Ovary (tissue), 7 donors: ENCODE measurements at regions not wholly inside any gene's neighbourhood (a gene's known extent, or its start where the extent isn't known, plus 50 kb on each side); places are given as distances from the start of the nearest gene placed in this dataset.

ENCODE experiments used
- DNase-seq, 5 donors: peaks; one replicate each; pipeline ENCODE4 v3.0.0-alpha.2; 2019 to 2020
- H3K27ac ChIP-seq, 2 donors: fragments of 200-600 bp; one replicate each; pipeline versions ENCODE4 v1.5.1 to v1.8.0; 2019 to 2022
- H3K27me3 ChIP-seq: fragments of 200-600 bp; one replicate; pipeline ENCODE4 v1.8.0; 2022
- H3K36me3 ChIP-seq: fragments of 200-600 bp; sonication (generic); one replicate; pipeline ENCODE4 v1.5.1; 2019
- H3K4me1 ChIP-seq: one replicate; pipeline ENCODE4 v1.8.1; 2013; ENCODE audit warnings: mild to moderate bottlenecking, moderate library complexity; ENCODE audit not compliant: insufficient read depth
- H3K4me3 ChIP-seq: fragments of 200-600 bp; sonication (generic); one replicate; pipeline ENCODE4 v1.5.1; 2017
- H3K9me3 ChIP-seq, 2 donors: fragments of 200-600 bp in 1 of 2; sonication (generic) in 1 of 2; one replicate each; pipeline versions ENCODE4 v1.5.1 to v1.8.1; 2013 to 2019; ENCODE audit warnings: mild to moderate bottlenecking in 1 of 2, moderate library complexity in 1 of 2
- CTCF ChIP-seq, 3 donors: fragments of 450-650 bp in 2 of 3; fragments of 200-600 bp in 1 of 3; IDR thresholded peaks; one replicate each; pipeline versions ENCODE4 v1.5.1 to v1.8.0; 2016 to 2022; ENCODE audit warnings: antibody characterized with exemption in 3 of 3, mild to moderate bottlenecking in 1 of 3
- EP300 ChIP-seq: sonication (generic); formaldehyde crosslinking; IDR thresholded peaks from one replicate; pipeline ENCODE4 v1.6.1; 2017; ENCODE audit warnings: antibody characterized with exemption
- POLR2A ChIP-seq: fragments of 450-650 bp; IDR thresholded peaks from one replicate; pipeline ENCODE4 v1.6.1; 2017; ENCODE audit warnings: antibody characterized with exemption, mild to moderate bottlenecking, moderate library complexity
- WGBS, 3 donors: extraction: QIAGEN DNeasy Blood & Tissue Kit in 1 of 3; methylation state at CpG; one replicate each; pipeline versions ENCODE4 v1.1.5 to v1.1.7; 2013 to 2017; 5-methylcytosine and 5-hydroxymethylcytosine counted together
- intact Hi-C, 4 donors: fragments of 100-400 bp; cut with DNase I; formaldehyde crosslinking; loops; one replicate each; pipeline versions ENCODE4 v1.11.0 to v1.15.1; 2022 to 2023
- donor health status: DM: no; HTN: no; CAD: no; lungs with moderate emphysema.
- donor health status: DM: no; HTN: no; CAD: no.
- donor health status: Bipolar disorder and iron deficiency.
- donor health status: DM: no; HTN: no; CAD: no.
- donor health status: DM: yes; HTN: yes; CAD: no.

DNA sequence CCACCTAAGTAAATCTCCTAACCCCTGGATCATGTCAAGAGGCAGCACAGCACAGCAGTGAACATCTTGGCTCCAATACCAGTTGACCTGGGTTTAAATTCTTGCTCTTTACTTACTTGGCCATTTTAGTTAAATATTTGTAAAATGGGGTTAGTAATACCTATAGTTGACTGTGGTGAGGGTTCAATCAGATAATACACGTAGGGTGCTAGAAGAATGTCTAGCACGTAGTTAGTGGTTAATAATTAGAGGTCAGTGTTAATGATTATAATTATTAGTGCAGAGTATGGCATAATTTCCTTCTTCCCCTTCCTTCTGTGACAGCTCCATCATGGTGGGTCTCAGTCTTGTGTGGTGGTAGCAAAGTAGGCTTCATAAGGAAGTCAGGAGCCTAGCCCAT, 520.8 kb downstream of the INSC start:
- intact Hi-C loops: no loop called here
- Histone ChIP-seq H3K27ac (no peak overlapping the region), H3K36me3 (no peaks in the 10 kb centered on the region), H3K27me3 (no peaks in the 10 kb centered on the region), H3K9me3 (no peaks in the 10 kb centered on the region), H3K4me3 (no peak overlapping the region), H3K4me1 (peaks cover under 1% of the 10 kb centered on the region)
- TF ChIP-seq POLR2A (no peak), EP300 (no peak), CTCF (IDR thresholded peaks at IDR 0.05) (no peak)
- DNase-seq: no peak
- WGBS, 3 donors: 82 to 93% (median 84%) methylated on average over 2 of the region's 2 CpGs

DNA sequence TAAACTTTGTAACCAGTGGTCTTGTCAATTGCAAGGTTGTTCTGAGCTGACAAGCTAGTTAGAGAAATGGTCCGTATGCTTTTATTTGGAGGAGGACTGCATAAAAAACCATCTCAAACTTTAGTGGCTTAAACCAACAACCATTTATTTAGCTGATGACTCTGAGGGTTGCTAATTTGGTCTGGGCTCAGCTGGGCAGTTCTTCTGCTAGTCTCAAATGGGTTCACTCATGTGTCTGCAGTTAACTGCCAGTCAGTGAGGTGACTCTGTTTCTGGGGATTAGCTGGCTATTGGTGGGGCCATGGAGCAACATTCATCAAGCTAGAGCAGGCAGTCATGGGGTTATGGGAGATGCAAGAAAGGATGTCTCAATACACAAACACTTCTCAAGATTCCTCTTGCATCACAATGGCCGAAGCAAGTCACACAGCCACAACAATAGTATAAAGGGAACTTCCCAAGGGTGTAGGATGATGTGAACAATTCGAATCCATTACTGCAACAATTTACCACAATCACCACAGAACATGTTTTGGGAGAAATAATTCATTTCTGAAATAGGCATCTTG, 521.9 kb downstream of the INSC start:
- intact Hi-C loops: no loop called here
- DNase-seq: no peak
- 77 to 86% (median 82%) methylated on average over 3 of the region's 3 CpGs for WGBS, 3 donors
- no peaks in the 10 kb centered on the region for H3K27me3 ChIP-seq
- no peaks in the 10 kb centered on the region for H3K9me3 ChIP-seq
- peaks cover 1% of the 10 kb centered on the region for H3K4me1 ChIP-seq
- no peak overlapping the region for H3K27ac ChIP-seq
- no peak overlapping the region for H3K4me3 ChIP-seq
- TF ChIP-seq EP300: no peak
- no peak for TF ChIP-seq CTCF (IDR thresholded peaks at IDR 0.05)
- TF ChIP-seq POLR2A: no peak
- H3K36me3 ChIP-seq: no peaks in the 10 kb centered on the region

GRCh38 chr11:15638386-15638787, 523.7 kb downstream of the INSC start:
- no peaks in the 10 kb centered on the region for H3K27me3 ChIP-seq
- no peak overlapping the region for H3K4me3 ChIP-seq
- peaks cover 1% of the 10 kb centered on the region for H3K4me1 ChIP-seq
- WGBS, 3 donors: 88 to 100% (median 92%) methylated on average over 1 of the region's 1 CpG
- no peaks in the 10 kb centered on the region for H3K36me3 ChIP-seq
- intact Hi-C loops: no loop called here
- no peak for DNase-seq
- no peaks in the 10 kb centered on the region for H3K9me3 ChIP-seq
- H3K27ac ChIP-seq: no peak overlapping the region
- no peak for TF ChIP-seq EP300
- no peak for TF ChIP-seq CTCF (IDR thresholded peaks at IDR 0.05)
- TF ChIP-seq POLR2A: no peak

DNA sequence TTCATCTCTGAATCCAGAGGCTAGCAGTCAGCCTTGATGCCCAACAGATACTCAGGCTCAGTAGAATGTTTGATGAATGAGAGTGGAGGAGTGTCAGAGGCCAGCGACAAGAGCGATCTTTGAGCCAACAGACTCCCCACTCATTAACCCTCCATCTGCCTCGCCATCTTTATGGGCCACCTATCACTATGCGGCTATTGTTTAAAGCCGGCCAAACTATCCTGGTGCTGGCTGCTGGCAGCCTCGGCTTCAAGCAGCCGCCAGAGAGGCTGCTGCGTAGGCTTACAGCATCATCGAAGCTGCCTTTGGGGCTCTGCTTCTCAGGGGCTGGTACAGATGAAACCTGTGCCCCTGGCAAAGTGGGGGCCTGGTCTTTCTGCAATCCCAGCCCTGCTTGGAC, 525.6 kb downstream of the INSC start:
- H3K4me3 ChIP-seq: no peak overlapping the region
- no peak for DNase-seq
- TF ChIP-seq CTCF (IDR thresholded peaks at IDR 0.05) (no peak), POLR2A (no peak)
- H3K4me1 ChIP-seq: peaks cover 1% of the 10 kb centered on the region
- 62 to 72% (median 69%) methylated on average over 9 of the region's 9 CpGs for WGBS, 3 donors
- intact Hi-C loops: no loop called here
- H3K36me3 ChIP-seq: no peaks in the 10 kb centered on the region
- H3K27me3 ChIP-seq: no peaks in the 10 kb centered on the region
- no peaks in the 10 kb centered on the region for H3K9me3 ChIP-seq
- H3K27ac ChIP-seq: no peak overlapping the region
